Thyroid gland (tissue), 4 donors: ENCODE measurements at regions not wholly inside any gene's neighbourhood (a gene's known extent, or its start where the extent isn't known, plus 50 kb on each side); places are given as distances from the start of the nearest gene placed in this dataset.

ENCODE experiments used
- DNase-seq, 2 donors: peaks; one replicate each; pipeline ENCODE4 v3.0.0-alpha.2; 2019
- H3K27ac ChIP-seq, 3 donors: fragments of 200-600 bp; sonication (generic); 1 replicate in 2 of 3; 2 replicates in 1 of 3; pipeline ENCODE4 v1.5.1; 2016 to 2019; ENCODE audit warnings: mild to moderate bottlenecking in 1 of 3, moderate library complexity in 1 of 3
- H3K27me3 ChIP-seq: fragments of 200-600 bp; sonication (generic); one replicate; pipeline ENCODE4 v1.5.1; 2019
- H3K36me3 ChIP-seq, 2 donors: fragments of 200-600 bp; sonication (generic); one replicate each; pipeline ENCODE4 v1.5.1; 2016 to 2019
- H3K4me1 ChIP-seq, 2 donors: fragments of 200-600 bp; sonication (generic); one replicate each; pipeline ENCODE4 v1.5.1; 2017 to 2019
- H3K4me3 ChIP-seq, 3 donors: fragments of 200-600 bp; sonication (generic); replicated peaks in 1 of 3; 1 replicate in 2 of 3; 2 replicates in 1 of 3; pipeline ENCODE4 v1.5.1; 2016; ENCODE audit warnings: mild to moderate bottlenecking in 1 of 3
- H3K9me3 ChIP-seq: fragments of 200-600 bp; sonication (generic); one replicate; pipeline ENCODE4 v1.5.1; 2017
- CTCF ChIP-seq, 6 experiments: fragments of 200-600 bp in 3 of 6; fragments of 450-650 bp in 3 of 6; sonication (generic) in 3 of 6; IDR thresholded peaks; one replicate each; pipeline ENCODE4 v1.5.1; 2016 to 2019; ENCODE audit warnings: antibody characterized with exemption in 6 of 6, mild to moderate bottlenecking in 2 of 6, inconsistent platforms in 1 of 6, moderate library complexity in 1 of 6
- POLR2A ChIP-seq, 2 donors: fragments of 450-650 bp; IDR thresholded peaks; one replicate each; pipeline ENCODE4 v1.6.1; 2017; ENCODE audit warnings: antibody characterized with exemption in 2 of 2, mild to moderate bottlenecking in 2 of 2, moderate library complexity in 1 of 2
- WGBS, 2 donors: methylation state at CpG; one replicate each; pipeline ENCODE4 v1.1.5; 2017; 5-methylcytosine and 5-hydroxymethylcytosine counted together
- intact Hi-C: fragments of 100-400 bp; cut with DNase I; formaldehyde crosslinking; loops from one replicate; pipeline ENCODE4 v1.15.1; 2023

- 86 to 94% methylated on average over 1 of the region's 1 CpG for WGBS, 2 donors
- Histone ChIP-seq H3K4me3 (no peak overlapping the region), H3K27me3 (no peaks in the 10 kb centered on the region), H3K36me3 (no peaks in the 10 kb centered on the region), H3K4me1 (peaks cover 7 to 12% of the 10 kb centered on the region in 2 donors), H3K9me3 (no peaks in the 10 kb centered on the region), H3K27ac (no peak overlapping the region)
- DNase-seq: no peak
- intact Hi-C loops: no loop called here
- TF ChIP-seq CTCF (IDR thresholded peaks at IDR 0.05) (no peak), POLR2A (IDR thresholded peaks at IDR 0.05) (no peak)
These were observed 566.5 kb upstream of the MARCKS start for GRCh38 chr6:113290684-113291083.

GRCh38 chr6:113291751-113292445 lies 565.2 kb upstream of the MARCKS start:
- TF ChIP-seq CTCF (IDR thresholded peaks at IDR 0.05): no peak
- TF ChIP-seq POLR2A (IDR thresholded peaks at IDR 0.05): no peak
- H3K4me3 ChIP-seq: no peak overlapping the region
- no peak overlapping the region for H3K27ac ChIP-seq
- H3K9me3 ChIP-seq: no peaks in the 10 kb centered on the region
- no peaks in the 10 kb centered on the region for H3K36me3 ChIP-seq
- no peaks in the 10 kb centered on the region for H3K27me3 ChIP-seq
- peaks cover 7 to 12% of the 10 kb centered on the region in 2 donors for H3K4me1 ChIP-seq
- intact Hi-C loops: no loop called here
- 57 to 68% methylated on average over 4 of the region's 4 CpGs for WGBS, 2 donors
- DNase-seq: peak; percentile 24 to 60

- TF ChIP-seq CTCF (IDR thresholded peaks at IDR 0.05) (no peak), POLR2A (IDR thresholded peaks at IDR 0.05) (no peak)
- 62 to 72% methylated on average over 3 of the region's 3 CpGs for WGBS, 2 donors
- no peak overlapping the region for H3K27ac ChIP-seq
- DNase-seq: no peak
- no peak overlapping the region for H3K4me3 ChIP-seq
- H3K27me3 ChIP-seq: no peaks in the 10 kb centered on the region
- intact Hi-C loops: no loop called here
- no peaks in the 10 kb centered on the region for H3K36me3 ChIP-seq
- H3K4me1 ChIP-seq: peaks cover 7 to 12% of the 10 kb centered on the region in 2 donors
- H3K9me3 ChIP-seq: no peaks in the 10 kb centered on the region
These were observed 564.3 kb upstream of the MARCKS start for GRCh38 chr6:113292646-113293422.

DNA sequence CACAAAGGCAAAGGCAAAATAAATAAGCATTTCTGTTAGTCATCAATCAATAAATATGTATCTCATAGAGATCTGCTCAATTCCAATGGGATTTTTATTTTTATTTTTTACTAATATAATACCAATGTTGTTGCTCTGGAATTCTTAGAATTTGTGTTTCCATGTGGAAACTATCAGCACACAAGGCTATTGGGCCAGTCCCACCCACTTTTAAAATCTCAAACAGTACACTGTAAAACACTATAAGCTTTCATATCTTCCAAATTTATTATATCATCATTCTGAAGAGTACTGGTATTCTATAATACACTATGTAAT lies 563.8 kb upstream of the MARCKS start:
- intact Hi-C loops: no loop called here
- H3K27ac ChIP-seq: no peak overlapping the region
- H3K9me3 ChIP-seq: no peaks in the 10 kb centered on the region
- DNase-seq: no peak
- peaks cover 7 to 12% of the 10 kb centered on the region in 2 donors for H3K4me1 ChIP-seq
- H3K27me3 ChIP-seq: no peaks in the 10 kb centered on the region
- no peak overlapping the region for H3K4me3 ChIP-seq
- no peaks in the 10 kb centered on the region for H3K36me3 ChIP-seq
- no peak for TF ChIP-seq POLR2A (IDR thresholded peaks at IDR 0.05)

GRCh38 chr6:113299531-113299930 lies 557.6 kb upstream of the MARCKS start:
- intact Hi-C loops: no loop called here
- no peaks in the 10 kb centered on the region for H3K9me3 ChIP-seq

More at GRCh38 chr6:113299531-113299930, 557.6 kb upstream of the MARCKS start:
- H3K4me3 ChIP-seq: no peak overlapping the region
- no peaks in the 10 kb centered on the region for H3K4me1 ChIP-seq
- H3K36me3 ChIP-seq: no peaks in the 10 kb centered on the region
- H3K27me3 ChIP-seq: no peaks in the 10 kb centered on the region
- no peak for TF ChIP-seq POLR2A (IDR thresholded peaks at IDR 0.05)
- TF ChIP-seq CTCF (IDR thresholded peaks at IDR 0.05): no peak
- no peak overlapping the region for H3K27ac ChIP-seq
- no peak for DNase-seq
